IMR-90 (cell line): ENCODE measurements at regions not wholly inside any gene's neighbourhood (a gene's known extent, or its start where the extent isn't known, plus 50 kb on each side); places are given as distances from the start of the nearest gene placed in this dataset.

Experiments used
- ATAC-seq: fragments of 200-7000 bp; cut with Tn5 transposase; 2 replicates; pipeline ENCODE4 v1.9.1; 2020; ENCODE audit warnings: low read depth, mild to moderate bottlenecking, moderate library complexity
- BruUV-seq: library from RNA; stranded (reverse); fragments of 400-500 nt; replicated peaks from 2 replicates; lab custom pipeline; 2021; lab: Mats Ljungman, UMichigan
- CTCF ChIA-PET: fragments of 300-600 bp; formaldehyde crosslinking; extraction: SDS; loops from one replicate; lab custom pipeline; 2021; ENCODE audit warnings: antibody characterized with exemption; lab: Yijun Ruan, JAX
- POLR2A ChIA-PET: fragments of 300-600 bp; sonication (Branson Sonifier 250); formaldehyde crosslinking; loops from one replicate; lab custom pipeline; 2022; ENCODE audit warnings: antibody characterized with exemption; ENCODE audit not compliant: unreplicated experiment; lab: Charles Lee
- DNase-seq: peaks from one replicate; pipeline ENCODE4 v3.0.0; 2013
- H2AFZ ChIP-seq: replicated peaks from 2 replicates; pipeline ENCODE3; 2013; ENCODE audit warnings: low read length, mild to moderate bottlenecking; ENCODE audit not compliant: poor library complexity
- H2AK5ac ChIP-seq: 2 replicates; pipeline ENCODE4 v1.6.1; 2013; ENCODE audit warnings: low read depth, low read length, inconsistent platforms
- H2AK9ac ChIP-seq: replicated peaks from 2 replicates; pipeline ENCODE3; 2013; ENCODE audit warnings: mild to moderate bottlenecking, low read depth, low read length, moderate library complexity; ENCODE audit not compliant: poor library complexity
- H2BK120ac ChIP-seq: 2 replicates; pipeline ENCODE4 v1.6.1; 2013; ENCODE audit warnings: low read depth, low read length, inconsistent platforms
- H2BK15ac ChIP-seq: 3 replicates; pipeline ENCODE4 v1.6.1; 2013; ENCODE audit warnings: low read depth, low read length, inconsistent platforms
- H2BK20ac ChIP-seq: 2 replicates; pipeline ENCODE4 v1.6.1; 2013; ENCODE audit warnings: low read depth, mild to moderate bottlenecking, inconsistent platforms, low read length, moderate library complexity
- H2BK5ac ChIP-seq: 2 replicates; pipeline ENCODE4 v1.6.1; 2013; ENCODE audit warnings: mild to moderate bottlenecking, low read depth, low read length, inconsistent platforms; ENCODE audit not compliant: poor library complexity, severe bottlenecking
- H3K14ac ChIP-seq: replicated peaks from 2 replicates; pipeline ENCODE4 v1.6.1; 2013; ENCODE audit warnings: low read depth, low read length, inconsistent platforms
- H3K18ac ChIP-seq: 2 replicates; pipeline ENCODE4 v1.6.1; 2013; ENCODE audit warnings: low read depth, low read length, control low read depth
- H3K23ac ChIP-seq: 2 replicates; pipeline ENCODE4 v1.6.1; 2013; ENCODE audit warnings: low read depth, low read length, inconsistent platforms
- H3K27ac ChIP-seq: 2 replicates; pipeline ENCODE4 v1.5.1; 2013; ENCODE audit warnings: mild to moderate bottlenecking, control low read depth, low read length; ENCODE audit not compliant: insufficient read depth
- H3K27me3 ChIP-seq: 2 replicates; pipeline ENCODE4 v1.6.1; 2013; ENCODE audit warnings: low read length; ENCODE audit not compliant: control insufficient read depth, insufficient read depth
- H3K36me3 ChIP-seq: 2 replicates; pipeline ENCODE4 v1.6.1; 2013; ENCODE audit warnings: low read length, mixed read lengths; ENCODE audit not compliant: control insufficient read depth, insufficient read depth
- H3K4ac ChIP-seq: 2 replicates; pipeline ENCODE4 v1.6.1; 2013; ENCODE audit warnings: low read depth, low read length, inconsistent platforms
- H3K4me1 ChIP-seq: 2 replicates; pipeline ENCODE4 v1.6.1; 2013; ENCODE audit warnings: low read length, mixed read lengths; ENCODE audit not compliant: control insufficient read depth, insufficient read depth
- H3K4me2 ChIP-seq: 2 replicates; pipeline ENCODE4 v1.6.1; 2013; ENCODE audit warnings: low read depth, mild to moderate bottlenecking, control low read depth, low read length, moderate library complexity
- H3K4me3 ChIP-seq: 2 replicates; pipeline ENCODE4 v1.5.1; 2013; ENCODE audit warnings: low read depth, mild to moderate bottlenecking, control low read depth, low read length, moderate library complexity; ENCODE audit not compliant: insufficient read depth
- H3K56ac ChIP-seq: 2 replicates; pipeline ENCODE4 v1.6.1; 2013; ENCODE audit warnings: low read length, inconsistent platforms; ENCODE audit not compliant: insufficient read depth; ENCODE audit errors: extremely low read depth
- H3K79me1 ChIP-seq, 2 experiments: 2 replicates each; pipeline ENCODE4 v1.6.1; 2013; ENCODE audit warnings: low read length in 2 of 2, inconsistent platforms in 1 of 2, low read depth in 1 of 2
- H3K9ac ChIP-seq: 2 replicates; pipeline ENCODE4 v1.6.1; 2013; ENCODE audit warnings: low read depth, low read length, control low read depth
- H3K9me1 ChIP-seq: 2 replicates; pipeline ENCODE4 v1.6.1; 2013; ENCODE audit warnings: low read length, inconsistent platforms; ENCODE audit not compliant: insufficient read depth
- H3K9me3 ChIP-seq: 2 replicates; pipeline ENCODE4 v1.6.1; 2013; ENCODE audit warnings: low read length; ENCODE audit not compliant: control insufficient read depth, insufficient read depth
- H4K20me1 ChIP-seq: 2 replicates; pipeline ENCODE4 v1.6.1; 2013; ENCODE audit warnings: low read length, inconsistent platforms; ENCODE audit not compliant: insufficient read depth
- H4K5ac ChIP-seq: 2 replicates; pipeline ENCODE4 v1.6.1; 2013; ENCODE audit warnings: mild to moderate bottlenecking, low read depth, low read length, control low read depth
- H4K8ac ChIP-seq, 2 experiments: 2 replicates each; pipeline ENCODE4 v1.6.1; 2013; ENCODE audit warnings: low read depth in 2 of 2, low read length in 2 of 2, control low read depth in 1 of 2, inconsistent platforms in 1 of 2
- H4K91ac ChIP-seq: 2 replicates; pipeline ENCODE4 v1.6.1; 2013; ENCODE audit warnings: low read depth, low read length, inconsistent platforms; ENCODE audit not compliant: insufficient read depth
- BHLHE40 ChIP-seq: fragments of 150-350 bp; IDR thresholded peaks from 2 replicates; pipeline ENCODE4 v1.6.1; 2016; ENCODE audit warnings: mild to moderate bottlenecking, low read depth, low read length
- CEBPB ChIP-seq: IDR thresholded peaks from 2 replicates; pipeline ENCODE4 v1.6.1; 2012; ENCODE audit warnings: low read depth, low read length, improper control_type of control experiment
- CHD1 ChIP-seq: IDR thresholded peaks from 2 replicates; pipeline ENCODE4 v1.6.1; 2012; ENCODE audit warnings: low read depth, low read length, improper control_type of control experiment
- ELK1 ChIP-seq: fragments of 150-350 bp; IDR thresholded peaks from 2 replicates; pipeline ENCODE4 v1.6.1; 2016; ENCODE audit warnings: low read depth, mild to moderate bottlenecking, low read length, moderate library complexity, borderline replicate concordance
- MAFK ChIP-seq: IDR thresholded peaks from 2 replicates; pipeline ENCODE4 v1.6.1; 2012; ENCODE audit warnings: low read depth, low read length, improper control_type of control experiment
- MAZ ChIP-seq: IDR thresholded peaks from 2 replicates; pipeline ENCODE4 v1.6.1; 2012; ENCODE audit warnings: low read depth, mild to moderate bottlenecking, low read length, improper control_type of control experiment, moderate library complexity, borderline replicate concordance
- MXI1 ChIP-seq: IDR thresholded peaks from 2 replicates; pipeline ENCODE4 v1.6.1; 2012; ENCODE audit warnings: low read depth, mild to moderate bottlenecking, low read length, moderate library complexity, borderline replicate concordance
- NFE2L2 ChIP-seq: fragments of 150-350 bp; IDR thresholded peaks from 2 replicates; pipeline ENCODE4 v1.6.1; 2016; ENCODE audit warnings: low read depth, mild to moderate bottlenecking, low read length
- POLR2A ChIP-seq: IDR thresholded peaks from 2 replicates; pipeline ENCODE4 v1.6.1; 2012; ENCODE audit warnings: mild to moderate bottlenecking, low read depth, low read length
- RAD21 ChIP-seq: IDR thresholded peaks from 2 replicates; pipeline ENCODE4 v1.6.1; 2012; ENCODE audit warnings: low read length, improper control_type of control experiment
- SMC3 ChIP-seq: fragments of 150-350 bp; IDR thresholded peaks from 2 replicates; pipeline ENCODE4 v1.6.1; 2016; ENCODE audit warnings: low read depth, mild to moderate bottlenecking, antibody characterized with exemption, low read length, moderate library complexity
- WGBS, 2 experiments: methylation state at CpG; one replicate each; pipeline versions ENCODE4 v1.1.5 to v1.1.7; 2013; ENCODE audit warnings: missing lambda C conversion rate in 2 of 2; ENCODE audit not compliant: insufficient read length in 1 of 2; ENCODE audit errors: extremely low coverage in 2 of 2; 5-methylcytosine and 5-hydroxymethylcytosine counted together
- dilution Hi-C: fragments of 300-500 bp; cut with HindIII; formaldehyde crosslinking; loops from one replicate; pipeline ENCODE4 v1.14.3; 2018; ENCODE audit warnings: low sequenced_read_pairs; ENCODE audit not compliant: unreplicated experiment
- in situ Hi-C: fragments of 300-500 bp; cut with MboI; formaldehyde crosslinking; loops from 3 replicates; pipeline ENCODE4 v1.14.3; 2019; ENCODE audit warnings: low sequenced_read_pairs, inconsistent platforms, mixed read lengths
- intact Hi-C: fragments of 100-400 bp; cut with micrococcal nuclease; formaldehyde crosslinking; loops from 2 replicates; pipeline ENCODE4 v1.10.0; 2022
- TF ChIP-seq, protein P1 (sequence below): fragments of 150-350 bp; IDR thresholded peaks from 2 replicates; pipeline ENCODE4 v1.6.1; 2017; ENCODE audit warnings: mild to moderate bottlenecking, antibody characterized with exemption, low read length, low read depth

DNA sequence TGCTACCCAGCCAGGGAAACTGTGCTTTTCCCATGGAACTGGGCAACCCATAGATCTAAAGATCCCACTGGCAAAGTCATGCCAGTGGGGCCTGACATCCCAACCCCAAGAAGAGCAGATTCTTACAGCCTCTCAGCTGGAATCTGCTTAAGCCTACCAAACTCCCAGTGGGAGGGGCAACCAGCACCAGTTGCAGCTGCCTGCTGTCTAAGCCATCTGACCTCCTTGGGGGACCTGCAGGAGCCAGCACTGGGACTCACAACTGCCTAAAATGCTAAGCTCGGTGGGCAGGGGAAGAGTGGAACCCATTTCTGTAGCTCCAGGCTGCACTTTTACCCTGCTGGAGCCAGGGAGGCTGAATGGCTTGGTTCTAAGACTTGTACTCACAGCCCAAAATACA is 770.7 kb upstream of the SLC8A1 start:
- H2AK5ac ChIP-seq = no peak overlapping the region
- no peaks in the 10 kb centered on the region for H3K9me1 ChIP-seq
- no TSS peak for BruUV-seq
- no peak overlapping the region for H3K18ac ChIP-seq
- H3K4ac ChIP-seq = no peak overlapping the region
- H2BK15ac ChIP-seq = no peak overlapping the region
- no peak overlapping the region for H2AK9ac ChIP-seq
- ChIA-PET POLR2A (no interaction called here), CTCF (no interaction called here)
- H4K5ac ChIP-seq = no peak overlapping the region
- no peak for ATAC-seq
- H3K56ac ChIP-seq = no peak overlapping the region
- H3K79me1 ChIP-seq = no peaks in the 10 kb centered on the region
- no peak overlapping the region for H3K4me2 ChIP-seq
- DNase-seq = no peak
- H3K27ac ChIP-seq = no peak overlapping the region
- H3K9ac ChIP-seq = no peak overlapping the region
- intact Hi-C loops = no loop called here
- H4K91ac ChIP-seq = no peak overlapping the region
- H3K4me3 ChIP-seq = no peak overlapping the region
- no peak overlapping the region for H3K14ac ChIP-seq
- H2AFZ ChIP-seq = no peak overlapping the region
- no peak overlapping the region for H2BK20ac ChIP-seq
- H2BK5ac ChIP-seq = no peak overlapping the region
- in situ Hi-C loops = no loop called here
- no peaks in the 10 kb centered on the region for H3K4me1 ChIP-seq
- no peaks in the 10 kb centered on the region for H3K9me3 ChIP-seq
- no peaks in the 10 kb centered on the region for H3K27me3 ChIP-seq
- H2BK120ac ChIP-seq = no peak overlapping the region
- TF ChIP-seq, protein P1, sequence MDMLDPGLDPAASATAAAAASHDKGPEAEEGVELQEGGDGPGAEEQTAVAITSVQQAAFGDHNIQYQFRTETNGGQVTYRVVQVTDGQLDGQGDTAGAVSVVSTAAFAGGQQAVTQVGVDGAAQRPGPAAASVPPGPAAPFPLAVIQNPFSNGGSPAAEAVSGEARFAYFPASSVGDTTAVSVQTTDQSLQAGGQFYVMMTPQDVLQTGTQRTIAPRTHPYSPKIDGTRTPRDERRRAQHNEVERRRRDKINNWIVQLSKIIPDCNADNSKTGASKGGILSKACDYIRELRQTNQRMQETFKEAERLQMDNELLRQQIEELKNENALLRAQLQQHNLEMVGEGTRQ = no peak
- TF ChIP-seq BHLHE40 (no peak), MAFK (no peak), POLR2A (no peak), CEBPB (no peak), ELK1 (no peak), MXI1 (no peak), MAZ (no peak), SMC3 (no peak), RAD21 (no peak), CHD1 (no peak), NFE2L2 (no peak)
- no peak overlapping the region for H3K23ac ChIP-seq
- no peak overlapping the region for H4K8ac ChIP-seq
- dilution Hi-C loops = no loop called here
- H3K36me3 ChIP-seq = no peaks in the 10 kb centered on the region
- 33% methylated on average over 1 of the region's 1 CpG; no CpG with 5 or more reads in 1 of the 2 experiments for WGBS, 2 experiments
- no peaks in the 10 kb centered on the region for H4K20me1 ChIP-seq
